ENCODE measurements at regions not wholly inside any gene's neighbourhood (a gene's known extent, or its start where the extent isn't known, plus 50 kb on each side); places are given as distances from the start of the nearest gene placed in this dataset.

GRCh38 chr6:56866917-56867522 lies 87.9 kb upstream of the BEND6 start:
- H3K9me3 ChIP-seq (ENCODE audit: control insufficient read depth, low read depth, low read length), result no peaks in the 10 kb centered on the region
- no peak overlapping the region for H3K4me2 ChIP-seq (ENCODE audit: control insufficient read depth, extremely low read depth, insufficient read depth, low read depth, low read length)
- no peak overlapping the region for H3K27ac ChIP-seq (ENCODE audit: control insufficient read depth, insufficient read depth, low read length)
- no peak for FAIRE-seq
- no peak for TF ChIP-seq EZH2 (IDR thresholded peaks at IDR 0.05; ENCODE audit: low read length)
- TF ChIP-seq, protein P1, sequence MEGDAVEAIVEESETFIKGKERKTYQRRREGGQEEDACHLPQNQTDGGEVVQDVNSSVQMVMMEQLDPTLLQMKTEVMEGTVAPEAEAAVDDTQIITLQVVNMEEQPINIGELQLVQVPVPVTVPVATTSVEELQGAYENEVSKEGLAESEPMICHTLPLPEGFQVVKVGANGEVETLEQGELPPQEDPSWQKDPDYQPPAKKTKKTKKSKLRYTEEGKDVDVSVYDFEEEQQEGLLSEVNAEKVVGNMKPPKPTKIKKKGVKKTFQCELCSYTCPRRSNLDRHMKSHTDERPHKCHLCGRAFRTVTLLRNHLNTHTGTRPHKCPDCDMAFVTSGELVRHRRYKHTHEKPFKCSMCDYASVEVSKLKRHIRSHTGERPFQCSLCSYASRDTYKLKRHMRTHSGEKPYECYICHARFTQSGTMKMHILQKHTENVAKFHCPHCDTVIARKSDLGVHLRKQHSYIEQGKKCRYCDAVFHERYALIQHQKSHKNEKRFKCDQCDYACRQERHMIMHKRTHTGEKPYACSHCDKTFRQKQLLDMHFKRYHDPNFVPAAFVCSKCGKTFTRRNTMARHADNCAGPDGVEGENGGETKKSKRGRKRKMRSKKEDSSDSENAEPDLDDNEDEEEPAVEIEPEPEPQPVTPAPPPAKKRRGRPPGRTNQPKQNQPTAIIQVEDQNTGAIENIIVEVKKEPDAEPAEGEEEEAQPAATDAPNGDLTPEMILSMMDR (optimal IDR thresholded peaks at IDR 0.05 in 1 of 3, IDR thresholded peaks at IDR 0.05 in 1 of 3, conservative IDR thresholded peaks at IDR 0.05 in 1 of 3; ENCODE audit: extremely low read depth in 1 of 3, insufficient read depth in 2 of 3, low read length in 3 of 3), result no peak
- H4K20me1 ChIP-seq (ENCODE audit: control insufficient read depth, extremely low read depth, insufficient read depth, low read length), result no peaks in the 10 kb centered on the region
- H3K9ac ChIP-seq (ENCODE audit: control insufficient read depth, extremely low read depth, insufficient read depth, low read length), result no peak overlapping the region
- dilution Hi-C loops (cut with MboI; ENCODE audit: extremely low pct_ligation_motif_present, low sequenced_read_pairs), result no loop called here
- H3K27me3 ChIP-seq (ENCODE audit: control insufficient read depth, extremely low read depth, insufficient read depth, low read length), result no peaks in the 10 kb centered on the region
- no peaks in the 10 kb centered on the region for H3K9me1 ChIP-seq (ENCODE audit: control insufficient read depth, extremely low read depth, insufficient read depth, low read length)
- no peaks in the 10 kb centered on the region for H3K36me3 ChIP-seq (ENCODE audit: control insufficient read depth in 2 of 2, extremely low read depth in 1 of 2, insufficient read depth in 2 of 2, low read length in 2 of 2)
- no peak for DNase-seq (ENCODE audit: low read depth, low spot score)
- no peak overlapping the region for H3K4me3 ChIP-seq (ENCODE audit: control insufficient read depth in 2 of 3, extremely low read depth in 1 of 3, insufficient read depth in 2 of 3, low read depth in 1 of 3, low read length in 3 of 3)
- no peaks in the 10 kb centered on the region for H3K79me2 ChIP-seq (ENCODE audit: control insufficient read depth, insufficient read depth, low read length)
- no peak overlapping the region for H2AFZ ChIP-seq (ENCODE audit: control insufficient read depth, low read length)
- H3K4me1 ChIP-seq (ENCODE audit: control insufficient read depth, extremely low read depth, insufficient read depth, low read length), result peaks cover 31% of the 10 kb centered on the region

DNA sequence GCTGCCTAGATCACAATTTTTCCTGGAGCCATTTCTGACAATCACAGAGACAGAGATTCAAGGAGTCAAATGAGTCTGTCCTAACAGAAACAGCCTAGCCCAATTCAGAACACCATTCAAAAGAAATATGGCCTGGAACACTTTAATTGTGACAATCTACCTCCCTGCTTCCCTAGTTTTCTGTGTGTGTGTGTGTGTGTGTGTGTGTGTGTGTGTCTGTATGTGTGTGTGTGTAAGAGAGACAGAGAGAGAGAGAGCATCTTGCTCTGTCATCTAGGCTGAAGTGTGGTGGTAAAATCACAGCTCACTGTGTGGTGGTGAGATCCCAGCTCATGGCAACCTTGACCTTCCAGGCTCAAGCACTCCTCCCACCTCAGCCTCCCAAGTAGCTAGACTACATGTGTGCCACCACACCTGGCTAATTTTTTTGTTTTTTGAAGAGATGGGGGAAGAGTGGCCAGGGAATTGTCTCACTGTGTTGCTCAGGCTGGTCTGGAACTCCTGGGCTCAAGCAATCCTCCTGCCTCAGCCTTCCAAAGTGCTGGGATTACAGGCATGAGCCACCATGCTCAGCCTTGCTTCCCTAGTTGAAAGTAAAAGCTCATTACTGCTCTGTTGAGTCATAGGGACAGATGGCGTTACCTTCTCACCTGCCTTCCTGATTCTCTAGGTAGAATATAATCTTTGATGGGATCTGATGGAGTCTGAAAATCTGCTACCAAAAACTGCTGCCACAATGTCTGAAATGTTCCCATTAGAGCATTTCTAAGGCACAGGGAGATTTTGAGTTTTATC lies 89.6 kb upstream of the BEND6 start:
- no peaks in the 10 kb centered on the region for H3K9me1 ChIP-seq (ENCODE audit: control insufficient read depth, extremely low read depth, insufficient read depth, low read length)
- FAIRE-seq, result no peak
- H3K4me2 ChIP-seq (ENCODE audit: control insufficient read depth, extremely low read depth, insufficient read depth, low read depth, low read length), result no peak overlapping the region
- H2AFZ ChIP-seq (ENCODE audit: control insufficient read depth, low read length), result no peak overlapping the region
- H3K9me3 ChIP-seq (ENCODE audit: control insufficient read depth, low read depth, low read length), result no peaks in the 10 kb centered on the region
- TF ChIP-seq, protein P1 (optimal IDR thresholded peaks at IDR 0.05 in 1 of 3, IDR thresholded peaks at IDR 0.05 in 1 of 3, conservative IDR thresholded peaks at IDR 0.05 in 1 of 3; ENCODE audit: extremely low read depth in 1 of 3, insufficient read depth in 2 of 3, low read length in 3 of 3), result no peak
- no peak for TF ChIP-seq EZH2 (IDR thresholded peaks at IDR 0.05; ENCODE audit: low read length)
- dilution Hi-C loops (cut with MboI; ENCODE audit: extremely low pct_ligation_motif_present, low sequenced_read_pairs), result no loop called here
- no peaks in the 10 kb centered on the region for H3K36me3 ChIP-seq (ENCODE audit: control insufficient read depth in 2 of 2, extremely low read depth in 1 of 2, insufficient read depth in 2 of 2, low read length in 2 of 2)
- H3K9ac ChIP-seq (ENCODE audit: control insufficient read depth, extremely low read depth, insufficient read depth, low read length), result no peak overlapping the region
- no peaks in the 10 kb centered on the region for H3K79me2 ChIP-seq (ENCODE audit: control insufficient read depth, insufficient read depth, low read length)
- no peaks in the 10 kb centered on the region for H4K20me1 ChIP-seq (ENCODE audit: control insufficient read depth, extremely low read depth, insufficient read depth, low read length)
- H3K27me3 ChIP-seq (ENCODE audit: control insufficient read depth, extremely low read depth, insufficient read depth, low read length), result no peaks in the 10 kb centered on the region
- H3K4me3 ChIP-seq (ENCODE audit: control insufficient read depth in 2 of 3, extremely low read depth in 1 of 3, insufficient read depth in 2 of 3, low read depth in 1 of 3, low read length in 3 of 3), result no peak overlapping the region
- DNase-seq (ENCODE audit: low read depth, low spot score), result no peak
- H3K27ac ChIP-seq (ENCODE audit: control insufficient read depth, insufficient read depth, low read length), result no peak overlapping the region
- peaks cover 32% of the 10 kb centered on the region for H3K4me1 ChIP-seq (ENCODE audit: control insufficient read depth, extremely low read depth, insufficient read depth, low read length)
